GM19395 (cell line): ENCODE measurements at regions not wholly inside any gene's neighbourhood (a gene's known extent, or its start where the extent isn't known, plus 50 kb on each side); places are given as distances from the start of the nearest gene placed in this dataset.

Source experiments
- ATAC-seq: cut with Tn5 transposase; IDR thresholded peaks from one replicate; pipeline ENCODE4 v1.9.1; 2021; ENCODE audit warnings: mild to moderate bottlenecking, moderate library complexity; ENCODE audit not compliant: unreplicated experiment

GRCh38 chr9:79986437-79986836 lies 414.7 kb downstream of the TLE4 start:
- no peak for ATAC-seq

- no peak for ATAC-seq
Measured at GRCh38 chr9:79985772-79986171, 414.0 kb downstream of the TLE4 start.

GRCh38 chr9:79985264-79985663 lies 413.5 kb downstream of the TLE4 start:
- ATAC-seq = no peak

- ATAC-seq = no peak
Measured at GRCh38 chr9:79984429-79985067, 412.8 kb downstream of the TLE4 start.

- ATAC-seq = no peak
Measured at GRCh38 chr9:79980432-79980831, 408.7 kb downstream of the TLE4 start.

- no peak for ATAC-seq
Measured at GRCh38 chr9:79977510-79978197, 405.9 kb downstream of the TLE4 start.

GRCh38 chr9:79977074-79977435 lies 405.3 kb downstream of the TLE4 start:
- no peak for ATAC-seq

GRCh38 chr9:79976257-79977073 lies 404.7 kb downstream of the TLE4 start:
- ATAC-seq = no peak

GRCh38 chr9:79975621-79976256 lies 404.0 kb downstream of the TLE4 start:
- ATAC-seq = no peak

GRCh38 chr9:79974806-79975422 lies 403.1 kb downstream of the TLE4 start:
- ATAC-seq = no peak

GRCh38 chr9:79973627-79974026 lies 401.9 kb downstream of the TLE4 start:
- ATAC-seq = no peak

GRCh38 chr9:79970146-79970425 lies 398.3 kb downstream of the TLE4 start:
- ATAC-seq = no peak

- no peak for ATAC-seq
Measured at GRCh38 chr9:79969393-79970145, 397.8 kb downstream of the TLE4 start.

- no peak for ATAC-seq
Measured at GRCh38 chr9:79968533-79968932, 396.8 kb downstream of the TLE4 start.

GRCh38 chr9:79962836-79963235 lies 391.1 kb downstream of the TLE4 start:
- no peak for ATAC-seq

GRCh38 chr9:79962150-79962549 lies 390.4 kb downstream of the TLE4 start:
- no peak for ATAC-seq

- no peak for ATAC-seq
Measured at GRCh38 chr9:79955300-79955699, 383.5 kb downstream of the TLE4 start.

GRCh38 chr9:79953908-79954307 lies 382.1 kb downstream of the TLE4 start:
- no peak for ATAC-seq

- no peak for ATAC-seq
Measured at GRCh38 chr9:79952401-79952800, 380.6 kb downstream of the TLE4 start.

GRCh38 chr9:79946712-79947111 lies 374.9 kb downstream of the TLE4 start:
- ATAC-seq = no peak

- no peak for ATAC-seq
Measured at GRCh38 chr9:79945495-79945894, 373.7 kb downstream of the TLE4 start.
